RPMI8226 (cell line): ENCODE measurements at regions not wholly inside any gene's neighbourhood (a gene's known extent, or its start where the extent isn't known, plus 50 kb on each side); places are given as distances from the start of the nearest gene placed in this dataset.
"Not testable (repeated sequence)": the region's sequence is repeated elsewhere in the genome, so short reads cannot be mapped to it uniquely, and the experiment has no call there.

Experiments used
- DNase-seq: peaks from one replicate; pipeline ENCODE4 v3.0.0-alpha.2; 2015

DNA sequence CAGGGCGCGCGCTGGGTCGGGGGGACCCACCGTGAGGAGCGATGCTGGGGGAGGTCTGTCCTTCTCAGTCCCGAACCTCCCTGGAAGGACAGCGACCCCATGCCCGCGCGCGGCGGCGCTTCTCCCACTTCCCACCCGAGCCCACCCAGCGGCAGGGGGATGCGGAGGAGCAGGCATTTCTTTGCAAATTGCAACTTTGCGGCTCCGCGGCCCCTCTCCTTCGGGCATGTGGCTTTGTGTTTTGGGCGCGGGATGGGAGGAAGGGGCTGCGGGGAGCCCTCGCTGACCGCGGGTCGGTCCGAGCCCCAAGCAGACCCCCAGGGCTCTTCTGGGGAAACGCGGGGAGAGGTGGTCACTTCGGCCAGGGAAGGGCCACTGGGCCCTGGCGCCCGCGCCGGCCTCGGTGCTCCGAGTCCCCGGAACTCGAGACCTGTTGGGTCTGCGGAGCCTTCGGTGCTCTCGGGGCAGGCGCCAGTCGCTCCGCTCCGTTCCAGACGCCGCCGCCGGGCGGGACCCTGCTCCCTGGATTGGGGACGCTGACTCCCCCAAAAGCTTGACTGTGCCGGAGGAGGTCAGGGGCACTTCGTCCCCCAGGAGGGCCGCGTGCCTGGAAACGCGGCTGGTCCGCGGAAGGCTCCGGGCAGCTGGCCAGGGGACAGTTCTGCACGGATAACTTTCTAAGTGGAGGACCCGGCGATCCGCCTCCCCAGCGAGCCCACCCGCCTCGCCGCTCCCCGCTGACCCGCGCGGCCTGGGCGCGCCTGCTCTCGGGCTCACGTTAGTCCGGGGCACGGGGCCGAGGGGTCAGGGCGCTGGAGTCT is 164.2 kb upstream of the DPP6 start:
- peak; percentile 15 for DNase-seq

DNA sequence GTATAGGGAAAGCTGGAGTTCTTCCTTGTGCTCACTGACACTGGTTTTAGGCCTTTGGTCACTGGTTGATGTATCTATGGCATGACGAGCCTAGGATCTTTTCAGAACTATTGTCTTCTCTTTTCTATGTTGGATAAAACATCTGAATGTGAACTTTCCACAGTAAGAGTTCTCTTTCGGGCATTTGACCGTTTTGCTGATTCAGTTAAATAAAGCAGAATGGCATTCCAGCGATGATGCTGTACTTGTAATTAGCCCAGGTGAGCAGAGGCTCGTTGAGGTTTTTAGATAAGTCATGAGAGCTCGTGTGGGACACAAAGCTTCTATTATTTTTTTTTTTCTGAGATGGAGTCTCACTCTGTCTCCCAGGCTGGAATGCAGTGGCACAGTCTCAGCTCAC is 160.2 kb upstream of the DPP6 start:
- DNase-seq, result no peak

DNA sequence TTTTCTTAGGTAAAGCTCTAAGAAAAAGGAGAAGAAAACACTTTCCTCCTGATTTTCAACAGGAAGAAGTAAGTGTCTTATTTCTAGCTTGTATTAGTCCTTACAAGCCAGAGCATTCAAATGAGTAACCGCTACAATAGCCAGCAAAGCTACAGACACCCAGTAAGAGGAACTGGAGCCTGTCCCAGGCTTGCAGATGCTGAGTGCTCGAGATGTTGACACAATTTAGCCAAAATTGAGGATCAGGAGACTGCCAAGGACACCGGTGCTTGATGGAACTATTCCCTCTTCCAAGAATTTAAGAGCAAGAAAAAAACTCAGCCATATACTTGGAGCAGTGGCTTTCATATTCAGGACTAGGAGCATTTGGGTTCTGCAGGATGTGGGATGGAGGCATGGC is 149.3 kb upstream of the DPP6 start:
- DNase-seq, result peak; percentile 33

DNA sequence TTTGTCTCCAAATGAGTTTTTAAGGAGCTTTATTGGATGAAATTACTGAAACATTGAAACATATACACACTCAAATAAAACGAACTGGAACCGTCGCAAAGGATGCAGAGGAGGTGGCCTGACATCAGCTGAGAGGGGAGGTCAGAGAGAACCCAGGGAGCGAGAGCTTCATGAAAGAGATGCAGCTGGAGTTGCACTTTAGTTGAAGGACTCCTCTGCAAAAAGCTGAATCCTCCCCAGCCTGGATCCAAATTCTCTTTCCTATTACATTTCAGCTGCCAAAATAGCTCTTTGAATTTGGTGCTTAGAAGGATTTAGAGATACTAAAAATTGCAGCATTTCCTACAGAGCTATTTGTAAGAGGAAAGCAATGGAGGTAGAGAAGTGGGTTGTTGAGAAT is 140.0 kb upstream of the DPP6 start:
- no peak for DNase-seq

DNA sequence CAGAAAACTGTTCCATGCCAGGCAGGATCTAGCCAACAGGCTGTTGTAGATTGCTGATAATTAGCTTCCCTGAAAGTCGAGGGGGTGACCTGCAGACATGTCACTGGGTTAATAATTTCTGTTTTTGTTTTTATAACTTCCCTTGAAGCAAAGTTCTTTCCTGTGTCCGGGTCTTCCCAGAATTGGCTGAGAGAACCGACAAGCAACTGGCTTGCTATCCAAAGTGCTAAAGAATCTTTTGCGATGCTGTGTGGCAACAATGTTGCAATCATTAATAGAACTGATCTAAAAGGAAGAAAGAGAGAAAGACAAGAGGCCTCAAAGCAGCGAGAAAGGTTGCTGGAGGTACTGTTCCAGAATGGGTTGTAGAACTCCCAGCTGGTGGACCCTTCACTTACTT is 132.1 kb upstream of the DPP6 start:
- DNase-seq, result no peak

DNA sequence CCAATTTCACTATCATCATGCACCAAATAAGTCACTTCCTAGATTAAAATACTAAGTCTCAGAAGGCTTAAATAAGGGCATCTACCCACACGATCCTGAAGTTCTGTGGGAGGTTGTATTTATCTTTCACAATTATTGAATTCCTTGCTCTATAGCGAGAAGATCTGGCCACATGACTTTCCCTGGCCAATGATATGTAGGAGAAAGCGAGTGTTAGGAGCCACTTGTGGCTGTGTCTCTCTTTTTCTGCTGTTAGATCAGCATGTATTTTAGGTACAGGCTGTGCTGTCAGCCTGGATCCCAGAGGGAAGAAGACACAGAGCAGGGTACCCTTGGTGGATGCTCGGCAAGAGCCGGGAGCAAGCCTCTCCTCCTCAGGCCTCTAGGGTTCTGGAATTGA is 131.3 kb upstream of the DPP6 start:
- DNase-seq, result no peak

DNA sequence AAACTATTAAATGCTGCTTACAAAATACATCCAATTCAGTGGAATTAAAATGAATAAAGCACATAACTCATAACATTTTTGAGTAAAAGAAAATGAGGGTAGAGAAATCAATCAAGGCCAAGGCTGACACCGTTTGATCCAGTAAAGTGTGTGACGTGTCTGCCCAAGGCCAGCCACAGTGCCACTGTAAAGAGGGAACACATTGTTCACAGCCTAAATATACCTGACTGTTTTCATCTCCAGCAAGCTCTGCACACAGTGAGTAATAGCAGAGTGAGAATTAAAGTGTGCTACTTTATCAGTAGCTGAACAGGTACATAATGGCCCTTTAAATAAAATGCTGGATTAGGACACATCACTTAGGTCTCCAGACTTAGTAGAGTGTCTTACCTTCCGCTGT is 130.8 kb upstream of the DPP6 start:
- no peak for DNase-seq

DNA sequence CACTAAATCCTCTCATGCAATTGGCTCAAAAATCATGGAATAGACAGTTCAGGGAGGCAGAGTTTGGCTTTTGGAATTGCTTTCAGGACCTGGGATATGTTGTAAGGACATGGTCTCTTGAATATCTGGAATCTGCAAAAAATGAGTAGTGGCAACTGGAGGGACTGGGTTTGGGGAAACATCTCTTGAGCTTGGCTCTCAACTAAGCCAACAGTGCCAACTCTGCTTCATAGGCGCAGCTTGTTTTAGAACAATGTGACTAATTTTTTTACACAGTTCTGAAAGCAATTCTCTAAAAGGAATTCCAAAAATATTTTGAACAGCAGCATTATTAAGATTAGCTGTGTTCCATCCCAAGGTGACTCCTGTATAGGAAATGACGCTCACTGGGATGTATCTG is 121.5 kb upstream of the DPP6 start:
- no peak for DNase-seq

DNA sequence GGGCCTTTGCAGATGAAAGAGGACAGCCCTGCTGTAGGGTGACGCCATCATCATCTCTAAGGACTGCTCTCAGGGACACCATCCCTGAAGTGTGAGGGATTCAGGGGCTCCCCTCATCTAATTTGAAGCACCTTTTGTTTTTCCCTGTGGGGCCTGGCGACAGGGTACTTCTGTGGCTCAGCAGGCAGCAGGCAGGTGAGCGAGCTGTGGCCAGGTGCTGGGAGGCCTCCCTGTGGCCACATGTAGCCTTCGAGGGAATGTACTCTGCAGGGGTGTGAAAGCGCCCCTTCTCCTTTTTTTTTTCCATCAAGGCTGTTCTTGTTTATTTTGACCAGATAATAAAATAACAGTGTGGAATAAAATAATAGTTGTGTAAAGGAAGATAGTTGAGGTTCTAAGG is 118.2 kb upstream of the DPP6 start:
- peak; percentile 71 for DNase-seq

DNA sequence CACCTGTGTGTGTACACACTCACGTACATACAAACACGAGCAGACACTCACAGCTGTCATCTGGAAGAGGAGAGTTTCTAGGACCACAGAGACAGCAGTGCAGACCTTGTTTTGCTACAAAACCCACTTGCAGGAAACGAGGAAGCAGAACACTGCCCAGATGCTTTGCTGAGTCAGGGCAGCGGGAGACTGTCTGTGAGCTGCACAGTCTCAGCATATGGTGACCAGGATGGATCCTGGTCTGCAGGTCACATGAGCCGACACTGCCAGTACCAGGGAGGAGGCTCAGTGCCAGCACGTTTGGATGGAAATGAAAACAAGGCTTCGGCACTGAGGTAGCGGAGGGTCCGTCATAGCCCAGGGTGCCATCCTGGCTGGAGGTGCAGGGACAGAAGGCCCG is 117.6 kb upstream of the DPP6 start:
- peak; percentile 91 for DNase-seq

DNA sequence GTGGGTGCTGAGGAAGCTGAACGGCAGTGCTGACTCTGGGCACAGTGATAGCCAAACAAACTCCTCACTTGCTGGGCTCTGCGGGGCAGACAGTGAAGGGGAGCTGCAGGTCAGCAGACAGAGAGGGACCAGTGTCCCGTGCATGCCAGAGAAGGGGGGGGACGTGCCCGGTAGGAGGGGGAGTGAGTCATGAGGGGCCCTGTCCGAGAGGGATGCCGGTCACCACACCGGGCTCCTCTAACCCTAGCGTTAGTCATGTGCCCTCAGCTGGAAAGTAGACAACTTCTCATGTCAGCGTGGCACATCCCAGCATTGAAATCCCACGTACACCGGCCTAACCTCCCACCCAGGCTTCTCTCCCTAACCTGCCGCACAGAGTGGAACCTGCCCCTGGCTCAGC is 117.1 kb upstream of the DPP6 start:
- DNase-seq, result no peak

DNA sequence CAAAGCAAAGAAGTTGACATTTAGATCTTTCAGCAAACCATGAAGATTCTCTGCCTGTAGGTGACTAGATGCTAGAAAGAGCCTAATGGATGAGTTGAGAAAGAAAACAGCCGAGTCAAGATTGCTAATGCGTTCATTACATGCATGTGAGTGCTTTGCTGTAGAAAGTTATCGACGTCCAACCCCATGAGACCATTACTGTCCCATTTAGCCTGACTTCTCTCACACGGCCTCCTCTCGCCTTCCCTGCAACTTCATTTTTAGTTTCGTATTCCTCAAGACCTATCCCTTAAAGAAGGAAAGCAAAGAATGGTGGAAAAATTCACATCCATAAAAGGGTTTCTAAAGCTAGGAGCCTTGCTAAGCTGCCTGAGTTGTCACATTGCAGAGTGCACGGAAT is 113.7 kb upstream of the DPP6 start:
- DNase-seq, result no peak

DNA sequence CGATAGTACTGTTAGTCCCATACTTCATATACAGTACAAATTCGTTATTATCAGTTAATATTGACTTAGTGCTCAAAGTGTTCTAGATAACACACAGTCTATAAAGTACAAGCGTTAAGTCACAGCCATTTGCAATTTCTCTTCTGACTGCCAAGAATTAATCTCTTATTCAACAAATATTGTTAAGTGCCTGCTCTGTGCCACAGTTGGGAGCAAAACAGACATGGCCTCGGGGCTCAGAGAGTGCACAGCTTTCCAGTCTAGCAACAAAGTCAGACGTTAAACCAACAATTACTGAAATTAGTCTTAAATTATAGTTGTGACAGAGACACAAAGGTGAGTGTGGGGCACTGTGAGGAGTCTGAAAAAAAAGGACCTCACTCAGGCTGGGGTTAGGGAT is 113.0 kb upstream of the DPP6 start:
- DNase-seq, result no peak

DNA sequence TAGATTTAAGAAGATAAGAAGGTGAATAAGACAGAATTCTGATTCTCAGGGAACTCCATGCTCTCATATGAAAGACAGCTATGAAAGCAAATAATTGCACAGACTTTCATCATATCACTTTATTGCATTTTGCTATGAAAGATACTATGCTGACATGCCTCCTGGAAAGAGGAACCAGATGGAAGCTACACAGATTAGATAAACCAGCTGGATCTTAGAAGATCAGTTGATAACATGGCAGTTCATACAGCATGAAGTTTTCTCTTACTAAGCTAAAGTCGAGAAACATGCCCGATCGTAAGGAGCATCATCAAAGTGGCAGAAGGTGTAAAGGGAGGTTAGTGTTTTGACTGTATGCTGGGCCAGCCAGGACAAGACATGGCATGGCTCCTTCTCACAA is 112.5 kb upstream of the DPP6 start:
- no peak for DNase-seq

DNA sequence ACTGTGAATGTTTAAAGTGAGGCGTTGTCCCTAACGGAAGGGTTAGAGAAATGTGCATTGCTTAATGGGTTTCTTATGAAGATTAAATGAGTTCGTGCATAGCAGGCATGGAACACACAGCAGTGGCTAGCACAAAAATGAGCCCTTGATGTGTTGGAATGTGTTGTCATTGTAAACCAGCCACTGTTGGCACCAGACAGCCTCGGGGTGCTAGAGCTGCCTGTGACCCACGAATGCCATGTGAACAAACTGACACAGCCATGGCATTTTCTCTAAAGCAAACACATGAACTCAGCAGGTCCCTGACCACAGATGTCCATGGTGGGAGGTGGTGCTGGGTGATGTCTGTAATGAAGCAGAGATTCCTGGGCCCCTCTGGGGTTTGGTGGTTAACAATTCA is 111.1 kb upstream of the DPP6 start:
- DNase-seq, result peak; percentile 44

DNA sequence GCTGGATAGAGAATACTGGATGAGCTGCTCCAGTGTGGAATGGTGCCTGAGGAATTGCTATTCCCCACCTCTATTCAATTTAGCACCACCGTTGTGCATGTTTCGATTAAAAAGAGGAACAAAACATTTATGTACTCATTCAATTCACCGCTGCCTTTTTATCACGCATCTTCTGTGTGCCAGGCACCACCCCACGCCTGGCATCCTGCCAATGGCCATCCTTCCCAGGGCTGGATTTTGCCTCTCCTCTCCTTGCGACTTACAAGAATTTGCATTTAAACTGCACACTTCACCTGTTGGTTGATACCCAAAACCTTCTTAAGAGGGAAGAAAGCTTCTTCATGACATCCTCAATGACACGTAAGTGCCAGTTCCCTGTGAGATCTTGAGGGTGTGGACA is 110.2 kb upstream of the DPP6 start:
- DNase-seq, result peak; percentile 72

DNA sequence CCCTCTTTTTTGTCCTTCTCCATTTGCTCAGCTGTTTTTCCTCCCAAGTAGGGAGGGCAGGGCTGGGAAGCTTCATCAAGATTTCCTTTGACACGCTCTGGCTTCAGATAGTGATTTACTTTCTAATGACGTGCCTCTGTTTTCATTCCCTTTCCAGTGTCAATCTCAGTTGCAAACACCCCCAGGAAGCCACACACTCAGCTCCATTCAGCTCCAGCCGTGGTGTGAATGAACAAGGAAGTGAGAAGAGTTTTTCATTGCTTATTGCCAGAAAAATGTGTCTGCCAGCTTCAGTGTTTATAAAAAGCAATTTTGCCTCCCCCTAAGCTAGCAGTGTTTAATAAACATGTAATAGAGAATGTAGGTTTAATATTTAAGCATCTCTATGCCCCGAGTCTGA is 108.7 kb upstream of the DPP6 start:
- peak; percentile 55 for DNase-seq

DNA sequence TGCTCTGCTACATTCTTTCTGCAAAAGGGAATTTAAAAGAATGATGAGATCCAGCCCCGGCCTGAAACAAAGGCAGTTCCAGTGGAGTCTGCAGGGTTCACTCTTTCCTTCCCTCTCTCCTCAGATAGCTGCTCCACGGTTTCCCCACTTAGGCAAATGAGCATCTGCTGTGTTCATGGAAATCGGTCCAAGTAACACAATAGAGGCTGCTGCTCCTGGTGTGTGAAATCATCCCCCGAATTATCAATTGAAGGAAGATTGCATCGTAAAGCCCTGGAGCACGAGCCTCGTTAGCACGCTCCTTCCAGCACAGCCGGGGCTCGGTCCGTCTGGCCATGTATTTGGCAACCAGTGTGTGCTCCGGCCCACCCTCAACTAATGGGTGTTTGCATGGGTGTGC is 108.3 kb upstream of the DPP6 start:
- DNase-seq, result no peak

DNA sequence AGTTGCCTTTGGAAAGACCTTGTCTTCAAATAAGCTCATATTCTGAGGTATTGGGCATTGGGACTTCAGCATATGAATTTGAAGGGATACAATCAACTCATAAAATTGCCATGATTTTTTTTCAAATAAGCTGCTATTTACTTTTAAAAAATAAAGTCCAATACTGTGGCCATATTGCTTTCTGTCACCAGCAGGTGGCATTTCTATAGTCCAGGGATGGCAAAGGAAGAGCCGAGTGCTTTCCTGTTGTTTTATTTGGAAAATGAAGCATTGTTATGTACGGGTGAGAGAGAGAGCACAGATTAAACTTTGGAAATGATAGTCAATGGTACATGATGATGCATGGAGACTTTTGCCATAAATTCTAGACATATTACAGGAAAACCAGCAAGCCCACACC is 104.1 kb upstream of the DPP6 start:
- no peak for DNase-seq

DNA sequence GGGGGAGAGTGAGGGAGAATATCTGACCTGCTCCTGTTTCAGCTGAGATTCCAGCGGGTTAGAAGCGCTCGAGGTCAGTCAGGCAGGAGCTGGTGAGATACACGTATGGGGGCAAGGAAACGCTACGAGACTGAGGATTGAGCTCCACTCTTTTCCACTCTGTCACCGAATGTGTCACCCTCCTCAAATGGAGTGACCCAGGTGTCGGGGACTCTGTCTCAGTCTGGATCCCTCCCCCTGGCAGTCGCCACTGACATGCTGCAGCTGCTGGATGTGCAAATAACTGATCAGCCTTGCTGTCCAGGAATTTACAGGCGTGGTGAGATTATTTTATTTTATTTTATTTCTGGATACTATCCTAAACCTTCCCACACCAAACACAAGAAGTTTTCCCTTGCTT is 100.9 kb upstream of the DPP6 start:
- peak; percentile 81 for DNase-seq

DNA sequence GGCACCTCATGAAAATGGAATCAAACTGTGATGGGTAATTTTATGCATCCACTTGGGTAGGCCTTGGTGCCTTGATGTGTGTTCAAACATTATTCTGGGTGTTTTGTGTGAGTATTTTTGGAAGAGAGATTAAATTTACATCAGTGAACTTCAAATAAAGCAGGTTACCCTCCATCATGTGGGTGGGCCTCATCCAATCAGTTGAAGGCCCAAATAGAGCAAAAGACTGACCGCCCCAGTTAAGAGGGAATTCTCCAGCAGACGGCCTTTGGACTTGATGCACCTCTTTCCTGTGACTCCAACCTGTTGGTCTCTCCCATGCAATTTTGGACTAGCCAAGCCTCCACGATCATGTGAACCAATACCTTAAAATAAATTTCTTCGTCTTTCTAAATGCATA is 97.7 kb upstream of the DPP6 start:
- no peak for DNase-seq

DNA sequence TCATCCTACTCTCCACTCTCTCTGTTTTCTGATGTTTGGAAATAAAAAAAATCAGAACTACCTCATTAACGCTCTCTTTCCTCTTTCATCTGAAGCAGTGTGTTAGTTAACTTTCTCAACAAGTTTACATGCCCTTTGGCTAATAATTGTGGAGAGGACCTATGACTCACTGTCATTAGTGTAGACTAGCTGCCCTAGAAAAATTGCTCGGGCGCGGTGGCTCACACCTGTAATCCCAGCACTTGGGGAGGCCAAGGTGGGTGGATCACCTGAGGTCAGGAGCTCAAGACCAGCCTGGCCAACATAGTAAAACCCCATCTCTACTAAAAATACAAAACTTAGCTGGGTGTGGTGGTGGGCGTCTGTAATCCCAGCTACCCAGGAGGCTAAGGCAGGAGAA is 94.5 kb upstream of the DPP6 start:
- DNase-seq, result peak; percentile 51

DNA sequence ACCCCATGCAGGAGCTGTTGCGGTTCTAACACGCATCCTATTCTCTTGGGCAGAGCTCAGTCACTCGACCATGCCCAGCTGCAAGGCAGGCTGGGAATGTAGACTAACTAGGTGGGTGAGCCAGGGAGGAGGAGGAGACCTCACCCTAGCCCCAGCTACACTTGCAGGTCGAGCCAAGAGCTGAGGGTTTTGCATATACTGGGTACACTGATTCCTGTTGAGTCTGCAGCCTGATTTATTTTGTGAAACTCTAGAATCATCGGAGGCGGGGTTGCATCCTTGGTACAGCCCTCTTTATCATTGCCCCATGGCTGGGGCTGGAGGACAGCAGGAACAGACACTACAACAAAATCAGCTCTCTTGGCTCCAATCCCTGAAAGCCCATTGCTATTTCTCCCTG is 93.8 kb upstream of the DPP6 start:
- peak; percentile 79 for DNase-seq

DNA sequence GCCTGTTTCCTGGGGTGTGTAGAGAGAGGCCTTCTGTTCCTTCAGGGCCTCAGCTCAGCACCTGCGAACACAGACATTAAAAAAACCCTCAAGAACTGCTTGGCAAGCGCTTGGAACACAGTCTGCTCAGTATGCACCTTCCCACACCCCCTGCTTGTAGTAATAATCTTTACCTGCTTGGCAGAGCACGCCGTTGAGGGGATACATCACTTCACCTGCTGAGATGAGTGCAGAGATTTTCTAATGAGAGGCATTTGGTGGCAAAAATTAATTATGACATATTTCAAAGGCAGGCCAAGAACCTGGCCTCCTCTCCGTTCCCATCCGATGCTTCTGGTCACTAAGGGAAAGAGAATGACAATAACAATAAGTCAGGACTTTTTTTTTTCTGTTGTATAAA is 93.4 kb upstream of the DPP6 start:
- DNase-seq, result peak; percentile 63

DNA sequence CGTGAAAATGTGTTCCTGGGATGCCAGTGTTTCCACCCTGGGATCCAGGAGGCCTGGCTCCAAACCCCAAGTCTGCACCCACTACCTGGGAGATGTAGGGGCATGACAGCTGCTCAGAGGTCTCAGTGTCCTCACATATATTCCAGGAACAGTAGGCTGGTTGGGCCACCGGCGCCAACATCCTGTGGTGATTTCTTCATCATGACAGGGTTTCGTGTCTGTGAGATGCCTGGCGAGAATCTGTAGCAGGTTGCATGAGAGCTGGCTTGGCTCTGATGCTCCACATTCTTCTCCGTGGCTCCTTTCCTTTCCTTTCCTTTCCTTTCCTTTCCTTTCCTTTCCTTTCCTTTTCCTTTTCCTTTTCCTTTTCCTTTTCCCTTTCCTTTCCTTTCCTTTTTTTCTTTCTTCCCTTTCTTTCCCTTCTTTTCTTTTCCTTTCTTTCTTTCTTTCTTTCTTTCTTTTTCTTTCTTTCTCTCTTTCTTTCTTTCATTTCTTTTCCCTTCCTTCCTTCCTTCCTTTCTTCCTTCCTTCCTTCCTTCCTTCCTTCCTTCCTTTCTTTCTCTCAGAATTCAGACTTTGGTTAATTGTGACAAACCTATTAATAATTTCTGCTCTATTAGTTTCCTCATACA is 87.6 kb upstream of the DPP6 start:
- DNase-seq, result not testable (repeated sequence)
